ENCODE measurements at regions not wholly inside any gene's neighbourhood (a gene's known extent, or its start where the extent isn't known, plus 50 kb on each side); places are given as distances from the start of the nearest gene placed in this dataset.

DNA sequence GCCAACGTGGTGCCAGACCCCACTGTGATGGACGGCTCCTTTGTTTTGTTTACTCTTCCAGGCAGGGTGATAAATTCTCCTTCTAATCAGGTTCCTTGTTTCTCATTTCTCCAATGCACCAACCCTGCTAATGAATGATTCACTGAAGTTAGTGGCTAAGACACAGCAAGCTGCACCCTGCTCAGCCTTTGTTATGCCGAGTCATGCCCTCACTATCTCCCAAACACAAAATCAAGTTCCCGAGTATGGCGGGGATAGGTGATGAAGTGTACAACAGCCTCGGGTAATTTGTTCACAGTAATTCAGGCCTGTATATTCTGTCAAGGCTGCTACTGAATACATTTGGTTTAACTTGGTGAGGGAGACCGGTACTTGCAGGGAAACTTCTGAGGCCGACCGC is 83.8 kb upstream of the HS3ST4 start:
- TF ChIP-seq, protein P1, sequence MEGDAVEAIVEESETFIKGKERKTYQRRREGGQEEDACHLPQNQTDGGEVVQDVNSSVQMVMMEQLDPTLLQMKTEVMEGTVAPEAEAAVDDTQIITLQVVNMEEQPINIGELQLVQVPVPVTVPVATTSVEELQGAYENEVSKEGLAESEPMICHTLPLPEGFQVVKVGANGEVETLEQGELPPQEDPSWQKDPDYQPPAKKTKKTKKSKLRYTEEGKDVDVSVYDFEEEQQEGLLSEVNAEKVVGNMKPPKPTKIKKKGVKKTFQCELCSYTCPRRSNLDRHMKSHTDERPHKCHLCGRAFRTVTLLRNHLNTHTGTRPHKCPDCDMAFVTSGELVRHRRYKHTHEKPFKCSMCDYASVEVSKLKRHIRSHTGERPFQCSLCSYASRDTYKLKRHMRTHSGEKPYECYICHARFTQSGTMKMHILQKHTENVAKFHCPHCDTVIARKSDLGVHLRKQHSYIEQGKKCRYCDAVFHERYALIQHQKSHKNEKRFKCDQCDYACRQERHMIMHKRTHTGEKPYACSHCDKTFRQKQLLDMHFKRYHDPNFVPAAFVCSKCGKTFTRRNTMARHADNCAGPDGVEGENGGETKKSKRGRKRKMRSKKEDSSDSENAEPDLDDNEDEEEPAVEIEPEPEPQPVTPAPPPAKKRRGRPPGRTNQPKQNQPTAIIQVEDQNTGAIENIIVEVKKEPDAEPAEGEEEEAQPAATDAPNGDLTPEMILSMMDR (conservative IDR thresholded peaks at IDR 0.05 in 1 of 2, IDR thresholded peaks at IDR 0.05 in 1 of 2; ENCODE audit: low read depth in 1 of 2, low read length in 2 of 2), result no peak
- no peak for TF ChIP-seq EZH2 (IDR thresholded peaks at IDR 0.05; ENCODE audit: low read length, missing control alignments)

Data from fibroblast of lung (primary cell).